Hematopoietic multipotent progenitor cell (in vitro differentiated cells): ENCODE measurements at regions not wholly inside any gene's neighbourhood (a gene's known extent, or its start where the extent isn't known, plus 50 kb on each side); places are given as distances from the start of the nearest gene placed in this dataset.

Source experiments
- DNase-seq, 3 donors: peaks; one replicate each; pipeline ENCODE4 v3.0.0-alpha.2; 2011 to 2015; ENCODE audit warnings: low read depth in 2 of 3, low spot score in 2 of 3

GRCh38 chr3:69540706-69541581, 155.1 kb upstream of the FRMD4B start:
- peak in 1 of 3 donors; percentile 3 for DNase-seq

- no peak for DNase-seq
Observed at GRCh38 chr3:69539134-69539533, 153.2 kb upstream of the FRMD4B start.

- no peak for DNase-seq
Observed at GRCh38 chr3:69538281-69538680, 152.4 kb upstream of the FRMD4B start.

- DNase-seq: no peak
Observed at GRCh38 chr3:69536306-69537020, 150.6 kb upstream of the FRMD4B start.

- DNase-seq: no peak
Observed at GRCh38 chr3:69535613-69536012, 149.7 kb upstream of the FRMD4B start.

GRCh38 chr3:69532547-69533224, 146.8 kb upstream of the FRMD4B start:
- no peak for DNase-seq

GRCh38 chr3:69531576-69532546, 146.0 kb upstream of the FRMD4B start:
- no peak for DNase-seq

- DNase-seq: no peak
Observed at GRCh38 chr3:69530554-69530953, 144.7 kb upstream of the FRMD4B start.

- no peak for DNase-seq
Observed at GRCh38 chr3:69527498-69527897, 141.6 kb upstream of the FRMD4B start.

GRCh38 chr3:69524816-69525215, 138.9 kb upstream of the FRMD4B start:
- DNase-seq: no peak

- DNase-seq: no peak
Observed at GRCh38 chr3:69521286-69521685, 135.4 kb upstream of the FRMD4B start.

GRCh38 chr3:69511361-69511760, 125.5 kb upstream of the FRMD4B start:
- no peak for DNase-seq

GRCh38 chr3:69510481-69511030, 124.7 kb upstream of the FRMD4B start:
- no peak for DNase-seq

GRCh38 chr3:69509288-69509687, 123.4 kb upstream of the FRMD4B start:
- no peak for DNase-seq

- no peak for DNase-seq
Observed at GRCh38 chr3:69505770-69506407, 120.0 kb upstream of the FRMD4B start.

- DNase-seq: no peak
Observed at GRCh38 chr3:69504232-69504631, 118.3 kb upstream of the FRMD4B start.

- no peak for DNase-seq
Observed at GRCh38 chr3:69500604-69501003, 114.7 kb upstream of the FRMD4B start.

- DNase-seq: no peak
Observed at GRCh38 chr3:69499899-69500421, 114.1 kb upstream of the FRMD4B start.

GRCh38 chr3:69499422-69499821, 113.5 kb upstream of the FRMD4B start:
- DNase-seq: no peak
